HFFc6 (cell line): ENCODE measurements at regions not wholly inside any gene's neighbourhood (a gene's known extent, or its start where the extent isn't known, plus 50 kb on each side); places are given as distances from the start of the nearest gene placed in this dataset.
"Not testable (repeated sequence)": the region's sequence is repeated elsewhere in the genome, so short reads cannot be mapped to it uniquely, and the experiment has no call there.

Experiments used
- DNase-seq: peaks from one replicate; pipeline ENCODE4 v3.0.0-alpha.2; 2018
- H3K27ac Mint-ChIP-seq: 2 replicates; pipeline ENCODE4 v1.8.0; 2020; ENCODE audit warnings: mild to moderate bottlenecking, mixed read lengths
- H3K27me3 Mint-ChIP-seq: 2 replicates; pipeline ENCODE4 v1.8.0; 2021; ENCODE audit warnings: mild to moderate bottlenecking, moderate library complexity, mixed read lengths; ENCODE audit not compliant: insufficient read depth
- H3K36me3 Mint-ChIP-seq: 2 replicates; pipeline ENCODE4 v1.8.0; 2021; ENCODE audit warnings: low read depth, mixed read lengths
- H3K4me1 Mint-ChIP-seq: 2 replicates; pipeline ENCODE4 v1.8.0; 2020; ENCODE audit warnings: low read depth, mixed read lengths
- H3K4me3 Mint-ChIP-seq: 2 replicates; pipeline ENCODE4 v1.8.0; 2020; ENCODE audit warnings: mild to moderate bottlenecking, moderate library complexity, mixed read lengths
- H3K9me3 Mint-ChIP-seq: 2 replicates; pipeline ENCODE4 v1.8.0; 2020; ENCODE audit warnings: mild to moderate bottlenecking, mixed read lengths
- CTCF ChIP-seq: fragments of 200-600 bp; sonication (generic); IDR thresholded peaks from 2 replicates; pipeline ENCODE4 v1.5.0; 2021; ENCODE audit warnings: antibody characterized with exemption, mild to moderate bottlenecking

DNA sequence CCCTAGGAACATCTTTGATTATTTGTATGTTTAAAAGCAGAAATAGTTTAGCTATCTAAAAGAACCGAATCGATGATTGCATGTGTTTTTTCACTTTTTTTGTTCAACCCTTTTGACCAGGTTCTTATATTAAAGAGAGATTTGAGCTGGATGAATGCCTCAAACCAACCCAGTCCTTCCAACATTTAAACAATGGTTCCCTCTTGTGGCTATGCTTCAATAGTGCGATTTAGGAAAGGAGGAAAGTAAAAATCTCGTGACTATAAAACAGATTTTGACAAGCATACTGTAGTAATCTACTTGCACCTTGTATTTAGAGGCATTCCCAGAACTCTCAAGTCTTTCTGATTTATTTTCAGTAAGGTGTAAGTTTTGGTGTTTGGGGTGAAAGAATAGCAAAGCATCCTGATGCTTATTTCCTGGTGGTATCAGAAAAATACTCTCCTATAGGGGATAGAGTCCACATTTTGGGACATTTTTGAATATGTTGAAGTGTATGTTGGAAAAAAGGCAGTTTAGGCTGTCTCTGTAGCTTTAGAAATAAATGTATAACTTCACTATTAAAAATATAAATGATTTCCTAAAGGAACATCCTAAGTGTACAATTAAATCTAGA is 159.6 kb upstream of the KCNH8 start:
- no peak for DNase-seq
- Mint-ChIP-seq H3K27me3 (no peaks in the 10 kb centered on the region), H3K4me3 (no peak overlapping the region), H3K9me3 (peaks cover 34% of the 10 kb centered on the region), H3K27ac (no peak overlapping the region), H3K36me3 (no peaks in the 10 kb centered on the region; the same call in 1 of the 2 replicates), H3K4me1 (no peaks in the 10 kb centered on the region)
- peak; percentile 50; the same call in 1 of the 2 replicates for TF ChIP-seq CTCF

DNA sequence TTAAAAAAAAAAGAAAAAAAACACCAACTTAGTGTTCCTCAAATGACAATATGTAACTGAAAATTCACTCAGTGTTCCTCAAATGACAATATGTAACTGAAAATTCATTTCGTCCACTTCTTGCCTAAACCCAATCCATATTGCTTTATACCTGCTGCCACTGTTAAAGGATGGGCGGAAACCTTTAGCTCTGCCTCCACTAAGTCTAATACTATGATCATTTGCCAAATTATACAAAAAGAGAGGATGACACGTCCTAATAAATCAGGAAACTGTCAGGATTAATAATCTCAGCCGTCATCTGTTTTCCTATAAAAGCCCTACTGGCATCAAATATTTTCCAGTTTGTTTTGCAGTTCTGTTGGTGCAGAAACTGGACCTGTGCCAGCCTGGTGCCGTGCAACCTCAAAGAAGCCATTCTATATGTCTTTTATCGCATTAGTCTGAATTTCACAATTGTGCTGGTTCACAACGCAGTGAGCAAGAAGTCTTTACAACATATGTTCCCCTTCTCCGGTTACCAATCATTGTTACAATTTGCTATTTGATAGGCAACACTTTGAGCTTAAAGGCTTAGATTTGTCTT is 160.4 kb upstream of the KCNH8 start:
- Mint-ChIP-seq H3K27me3 (no peaks in the 10 kb centered on the region; the same call in 1 of the 2 replicates), H3K27ac (no peak overlapping the region), H3K9me3 (peaks cover 39% of the 10 kb centered on the region), H3K4me1 (no peaks in the 10 kb centered on the region), H3K4me3 (no peak overlapping the region), H3K36me3 (no peaks in the 10 kb centered on the region; the same call in 1 of the 2 replicates)
- TF ChIP-seq CTCF = no peak
- no peak for DNase-seq

GRCh38 chr3:18987070-18987469 is 161.2 kb upstream of the KCNH8 start:
- TF ChIP-seq CTCF = no peak
- Mint-ChIP-seq H3K9me3 (peaks cover 47% of the 10 kb centered on the region), H3K4me1 (no peaks in the 10 kb centered on the region), H3K27me3 (peaks cover under 1% of the 10 kb centered on the region), H3K27ac (no peak overlapping the region), H3K4me3 (no peak overlapping the region), H3K36me3 (no peaks in the 10 kb centered on the region; the same call in 1 of the 2 replicates)
- no peak for DNase-seq

DNA sequence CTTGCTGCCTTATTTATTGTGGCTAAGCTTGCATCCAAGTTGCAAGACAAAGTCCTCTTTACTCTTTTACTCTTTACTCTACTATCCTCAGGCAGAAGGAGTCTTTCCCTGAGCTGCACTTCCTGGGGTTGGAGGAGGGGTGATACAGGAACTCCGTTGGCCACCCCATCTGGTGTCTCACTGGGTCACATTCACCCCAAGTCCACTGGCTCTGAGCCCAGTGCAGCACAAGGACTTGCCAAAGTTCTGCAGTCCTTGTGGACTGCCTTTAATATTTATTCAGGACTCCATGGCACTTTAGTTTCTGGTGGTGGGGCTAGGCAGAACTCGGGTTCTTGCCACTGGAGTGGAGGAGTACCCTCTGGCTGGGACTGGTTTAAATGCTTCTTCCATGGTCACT is 165.4 kb upstream of the KCNH8 start:
- no peaks in the 10 kb centered on the region for H3K4me1 Mint-ChIP-seq
- no peak for DNase-seq
- H3K36me3 Mint-ChIP-seq = no peaks in the 10 kb centered on the region; the same call in 1 of the 2 replicates
- no peak overlapping the region for H3K27ac Mint-ChIP-seq
- peaks cover 40% of the 10 kb centered on the region for H3K9me3 Mint-ChIP-seq
- TF ChIP-seq CTCF = no peak
- peaks cover 1% of the 10 kb centered on the region for H3K27me3 Mint-ChIP-seq
- H3K4me3 Mint-ChIP-seq = no peak overlapping the region

- H3K27ac Mint-ChIP-seq, H3K4me3 Mint-ChIP-seq, H3K27me3 Mint-ChIP-seq, H3K36me3 Mint-ChIP-seq, DNase-seq, H3K4me1 Mint-ChIP-seq: not testable (repeated sequence)
- peaks cover 41% of the 10 kb centered on the region for H3K9me3 Mint-ChIP-seq
Observed at GRCh38 chr3:18976102-18976501, 172.2 kb upstream of the KCNH8 start.

DNA sequence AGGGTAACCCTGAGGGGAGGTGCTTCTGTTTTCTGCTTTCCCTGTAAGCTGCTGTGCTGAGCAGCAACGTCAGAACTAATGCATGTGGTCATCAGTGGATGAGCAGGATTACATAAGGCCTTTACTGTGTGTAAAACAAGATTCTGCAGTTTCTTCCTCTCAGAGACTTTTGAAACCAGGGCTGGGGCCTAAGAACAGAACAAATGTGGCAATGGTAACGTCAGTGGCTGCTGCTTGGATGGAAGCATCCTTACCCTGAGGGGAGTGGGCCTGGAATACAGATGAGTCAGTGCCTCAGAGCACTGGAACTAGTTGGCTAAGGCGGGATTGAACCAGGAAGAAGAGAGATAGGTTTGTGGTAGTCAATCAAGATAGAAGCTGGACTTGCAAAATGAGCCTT is 180.2 kb upstream of the KCNH8 start:
- TF ChIP-seq CTCF = no peak
- no peak for DNase-seq
- no peaks in the 10 kb centered on the region for H3K4me1 Mint-ChIP-seq
- H3K9me3 Mint-ChIP-seq = peaks cover 58% of the 10 kb centered on the region
- no peak overlapping the region for H3K4me3 Mint-ChIP-seq
- no peak overlapping the region for H3K27ac Mint-ChIP-seq
- H3K36me3 Mint-ChIP-seq = peaks cover 5% of the 10 kb centered on the region; the same call in 1 of the 2 replicates
- H3K27me3 Mint-ChIP-seq = peaks cover 1% of the 10 kb centered on the region; the same call in 1 of the 2 replicates
